ENCODE measurements at regions not wholly inside any gene's neighbourhood (a gene's known extent, or its start where the extent isn't known, plus 50 kb on each side); places are given as distances from the start of the nearest gene placed in this dataset.

DNA sequence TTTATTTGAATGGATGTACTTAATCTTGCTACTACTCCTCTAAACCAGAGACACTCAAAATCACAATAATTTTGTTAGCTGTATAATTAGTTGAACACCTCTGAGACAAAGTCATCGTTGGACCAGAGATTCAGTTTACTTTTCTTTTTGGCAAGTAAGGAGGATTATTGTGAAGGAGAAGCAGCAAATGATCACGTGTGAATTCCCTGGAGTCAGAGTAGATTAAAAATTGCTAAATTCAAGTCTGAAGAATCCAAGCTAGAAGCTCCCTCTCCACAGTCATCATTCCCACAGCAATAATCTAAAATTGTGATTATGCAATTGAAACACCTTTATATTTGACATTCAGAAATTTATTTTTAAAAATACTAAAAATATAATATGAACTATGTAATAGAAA is 484.4 kb downstream of the CMPK2 start:
- TF ChIP-seq, protein P1, sequence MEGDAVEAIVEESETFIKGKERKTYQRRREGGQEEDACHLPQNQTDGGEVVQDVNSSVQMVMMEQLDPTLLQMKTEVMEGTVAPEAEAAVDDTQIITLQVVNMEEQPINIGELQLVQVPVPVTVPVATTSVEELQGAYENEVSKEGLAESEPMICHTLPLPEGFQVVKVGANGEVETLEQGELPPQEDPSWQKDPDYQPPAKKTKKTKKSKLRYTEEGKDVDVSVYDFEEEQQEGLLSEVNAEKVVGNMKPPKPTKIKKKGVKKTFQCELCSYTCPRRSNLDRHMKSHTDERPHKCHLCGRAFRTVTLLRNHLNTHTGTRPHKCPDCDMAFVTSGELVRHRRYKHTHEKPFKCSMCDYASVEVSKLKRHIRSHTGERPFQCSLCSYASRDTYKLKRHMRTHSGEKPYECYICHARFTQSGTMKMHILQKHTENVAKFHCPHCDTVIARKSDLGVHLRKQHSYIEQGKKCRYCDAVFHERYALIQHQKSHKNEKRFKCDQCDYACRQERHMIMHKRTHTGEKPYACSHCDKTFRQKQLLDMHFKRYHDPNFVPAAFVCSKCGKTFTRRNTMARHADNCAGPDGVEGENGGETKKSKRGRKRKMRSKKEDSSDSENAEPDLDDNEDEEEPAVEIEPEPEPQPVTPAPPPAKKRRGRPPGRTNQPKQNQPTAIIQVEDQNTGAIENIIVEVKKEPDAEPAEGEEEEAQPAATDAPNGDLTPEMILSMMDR (IDR thresholded peaks at IDR 0.05; ENCODE audit: insufficient read depth, low read depth, low read length), result no peak
- no peak for TF ChIP-seq EZH2 (IDR thresholded peaks at IDR 0.05; ENCODE audit: insufficient read depth, low read length)
